ENCODE measurements at regions not wholly inside any gene's neighbourhood (a gene's known extent, or its start where the extent isn't known, plus 50 kb on each side); places are given as distances from the start of the nearest gene placed in this dataset.

- no peak for DNase-seq (ENCODE audit: low read depth in 2 of 2)
Measured at GRCh38 chr3:178244733-178245709, 291.2 kb upstream of the KCNMB2 start.

DNA sequence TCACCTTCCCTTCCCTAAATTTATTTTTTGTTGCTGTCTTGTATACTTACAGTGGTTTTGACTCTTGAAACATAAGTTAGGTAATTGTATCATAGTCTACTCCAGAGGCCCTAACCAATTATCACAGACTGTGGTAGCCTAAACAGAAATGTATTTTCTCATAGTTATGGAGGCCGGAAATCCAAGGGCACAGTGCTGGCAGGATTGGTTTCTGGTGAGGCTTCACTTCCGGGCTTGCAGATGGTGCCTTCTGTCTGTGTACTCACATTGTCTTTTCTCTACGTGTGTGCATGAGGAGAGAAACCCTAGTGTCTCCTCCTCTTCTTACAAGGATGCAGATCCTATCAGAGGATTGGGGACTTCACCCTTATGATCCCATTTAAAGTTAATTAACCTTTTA is 290.2 kb upstream of the KCNMB2 start:
- DNase-seq (ENCODE audit: low read depth in 2 of 2): no peak

GRCh38 chr3:178255315-178255714 is 280.9 kb upstream of the KCNMB2 start:
- DNase-seq (ENCODE audit: low read depth in 2 of 2): peak; percentile 71 to 76

DNA sequence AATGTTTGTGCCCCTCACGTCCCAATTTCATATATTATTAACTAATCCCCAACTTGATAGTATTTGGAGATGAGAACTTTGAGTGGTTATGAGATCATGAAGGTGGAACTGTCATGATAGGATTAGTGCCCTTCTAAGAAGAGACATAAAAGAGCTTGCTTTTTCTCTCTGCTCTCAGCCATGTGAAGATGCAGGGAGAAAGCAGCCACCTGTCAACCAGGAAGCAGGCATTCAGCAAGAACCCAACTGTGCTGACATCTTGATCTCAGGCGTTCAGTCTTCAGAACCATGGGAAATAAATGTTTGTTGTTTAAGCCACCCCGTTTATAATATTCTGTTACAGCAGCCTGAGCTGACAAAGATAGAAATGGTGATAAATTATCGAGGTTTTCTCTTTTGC is 278.7 kb upstream of the KCNMB2 start:
- no peak for DNase-seq (ENCODE audit: low read depth in 2 of 2)

DNA sequence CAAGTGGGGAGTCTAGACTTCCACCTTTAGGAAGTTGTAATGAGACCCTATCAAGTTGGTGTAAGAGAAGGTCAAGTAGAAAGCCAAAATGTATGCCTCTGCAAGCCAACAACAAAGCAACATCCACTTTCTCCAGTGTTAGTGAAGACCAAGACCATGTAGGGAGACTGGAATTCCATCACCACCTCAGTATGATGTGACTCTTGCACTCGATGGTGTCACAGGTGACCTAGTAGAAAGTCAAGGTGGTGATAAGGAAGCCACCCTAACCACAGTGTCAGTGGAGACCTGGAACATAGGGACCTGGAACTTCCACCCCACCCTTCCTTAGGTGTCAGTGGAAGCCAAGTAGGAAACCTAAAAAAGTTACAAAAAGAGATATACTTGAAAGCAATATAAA is 278.1 kb upstream of the KCNMB2 start:
- DNase-seq (ENCODE audit: low read depth in 2 of 2): no peak

DNA sequence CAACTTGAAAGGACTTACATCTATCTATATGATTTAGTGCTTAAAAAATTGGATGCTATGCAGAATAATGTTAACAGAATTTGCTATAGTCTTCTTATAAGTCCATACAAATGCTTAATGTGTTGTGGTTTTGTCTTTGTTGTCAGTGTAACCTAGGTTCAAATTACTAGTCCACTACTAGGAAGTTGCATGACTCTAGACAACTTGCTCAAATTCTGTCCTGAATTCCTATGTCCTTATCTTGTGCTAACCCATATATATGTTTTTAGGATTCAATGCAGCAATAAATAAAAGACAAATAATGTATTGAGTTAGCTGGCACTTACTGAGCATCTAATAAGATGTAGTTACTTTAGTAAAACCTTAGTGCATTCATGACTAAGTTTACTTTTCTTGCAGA is 276.5 kb upstream of the KCNMB2 start:
- no peak for DNase-seq (ENCODE audit: low read depth in 2 of 2)

DNA sequence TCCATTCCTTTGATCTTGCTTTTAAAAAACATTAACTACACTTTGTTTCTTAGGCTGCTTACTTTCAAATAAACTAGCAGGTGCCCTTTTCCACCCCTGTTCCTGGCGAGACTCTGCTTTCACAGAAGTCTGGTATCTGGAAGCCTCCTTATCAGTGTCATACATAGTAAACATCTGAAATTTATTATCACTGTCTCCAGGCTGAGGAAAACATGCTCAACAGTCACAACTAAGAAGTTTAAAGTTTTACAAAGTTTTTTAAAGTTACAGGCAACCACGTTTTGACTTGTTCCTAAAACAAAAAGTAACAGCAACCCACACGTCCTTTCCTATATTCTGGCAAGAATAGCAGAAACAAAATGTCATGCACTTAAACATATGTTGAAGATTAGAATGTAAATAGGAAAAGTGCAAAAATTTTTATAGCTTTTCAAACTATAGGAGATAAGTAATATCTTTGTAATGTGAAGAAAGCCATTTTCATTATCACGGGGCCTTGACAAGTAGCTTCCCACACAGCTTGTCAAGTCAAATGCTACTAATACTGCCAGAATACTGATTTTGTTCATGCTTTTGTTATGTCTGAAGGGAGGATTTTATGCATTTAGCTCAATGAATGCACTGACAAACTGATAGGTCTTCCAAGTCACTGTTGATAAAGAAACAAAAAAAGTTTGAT is 275.2 kb upstream of the KCNMB2 start:
- no peak for DNase-seq (ENCODE audit: low read depth in 2 of 2)

- DNase-seq (ENCODE audit: low read depth in 2 of 2): no peak
Measured at GRCh38 chr3:178263236-178263916, 272.9 kb upstream of the KCNMB2 start.

DNA sequence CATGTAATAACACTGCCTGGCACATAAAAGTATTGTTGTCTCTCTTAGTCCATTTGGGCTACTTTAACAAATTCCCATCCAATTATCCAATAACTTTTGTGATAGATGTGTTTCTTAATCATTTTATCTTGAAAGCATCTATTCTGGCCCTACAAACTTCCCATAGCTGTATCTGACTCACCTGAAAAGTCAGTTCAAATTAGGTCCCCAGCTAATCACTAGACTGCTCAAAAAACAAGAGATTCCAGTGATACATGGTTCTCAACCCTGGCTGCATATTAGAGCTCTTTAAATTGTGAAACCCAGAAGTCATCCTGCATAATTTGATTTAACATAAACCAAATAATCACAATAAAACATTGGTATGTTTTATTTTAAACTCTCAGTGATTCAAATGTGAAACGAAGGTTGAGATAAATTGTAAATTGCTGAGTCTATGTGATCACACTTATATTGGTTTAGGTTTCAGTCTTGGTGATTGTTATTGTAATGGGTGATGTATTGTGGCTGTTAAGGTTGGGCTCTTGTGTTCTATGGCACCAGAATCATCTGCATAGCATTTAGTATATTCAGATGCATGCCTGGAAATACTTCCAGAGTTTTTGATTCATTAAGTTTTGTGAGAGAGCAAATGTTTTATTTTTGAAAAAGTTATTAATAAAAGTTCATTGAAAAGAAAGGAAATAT is 268.9 kb upstream of the KCNMB2 start:
- no peak for DNase-seq (ENCODE audit: low read depth in 2 of 2)

- no peak for DNase-seq (ENCODE audit: low read depth in 2 of 2)
Measured at GRCh38 chr3:178270838-178271237, 265.4 kb upstream of the KCNMB2 start.

DNA sequence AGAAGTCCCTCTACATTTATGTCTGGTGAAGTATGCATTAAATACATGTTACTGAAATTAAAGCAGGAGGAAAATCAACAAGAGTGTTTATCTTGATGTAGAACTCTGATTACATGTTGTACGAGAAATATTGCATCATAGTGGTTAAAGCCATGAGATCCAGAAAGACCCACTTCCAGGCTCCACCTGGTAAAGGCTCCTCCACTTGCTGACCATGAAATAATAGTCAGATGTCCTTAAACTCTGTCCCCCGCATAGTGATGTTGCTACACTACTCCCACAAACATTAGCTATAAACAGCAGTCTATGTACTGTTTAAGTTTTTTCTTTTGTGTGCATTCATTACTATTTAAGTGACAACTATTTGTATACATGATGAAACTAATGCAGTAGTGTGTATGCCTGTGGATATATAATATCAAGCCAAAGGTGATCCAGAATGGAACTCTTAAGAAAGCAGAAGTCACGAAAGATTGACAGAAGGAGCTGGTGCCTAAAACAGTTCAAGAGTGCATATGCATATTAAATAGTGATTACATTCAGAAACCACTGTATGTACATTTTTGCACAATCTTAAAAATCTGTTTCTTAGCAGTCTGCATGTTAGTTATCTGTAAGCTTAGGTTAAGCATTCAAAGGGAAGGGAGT is 264.4 kb upstream of the KCNMB2 start:
- DNase-seq (ENCODE audit: low read depth in 2 of 2): no peak

- no peak for DNase-seq (ENCODE audit: low read depth in 2 of 2)
Measured at GRCh38 chr3:178272841-178273240, 263.4 kb upstream of the KCNMB2 start.

DNA sequence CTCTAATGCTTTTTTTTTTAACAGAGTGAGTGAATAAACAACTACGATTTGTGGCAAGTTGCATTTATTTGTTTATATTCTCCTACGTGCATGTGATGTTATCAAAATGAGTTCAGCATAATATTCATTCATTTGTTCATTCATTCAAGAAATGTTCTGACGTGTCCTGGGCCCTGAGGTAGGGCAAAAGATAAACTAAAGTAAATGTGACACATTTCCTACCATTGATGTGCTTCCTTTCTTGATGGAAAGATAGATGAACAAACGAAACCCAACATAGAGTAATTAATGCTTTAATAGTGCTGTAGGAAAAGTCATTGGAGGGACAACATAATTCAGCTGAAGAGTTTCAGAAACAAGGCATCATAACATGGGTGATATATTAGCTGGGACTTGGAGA is 261.5 kb upstream of the KCNMB2 start:
- DNase-seq (ENCODE audit: low read depth in 2 of 2): no peak

DNA sequence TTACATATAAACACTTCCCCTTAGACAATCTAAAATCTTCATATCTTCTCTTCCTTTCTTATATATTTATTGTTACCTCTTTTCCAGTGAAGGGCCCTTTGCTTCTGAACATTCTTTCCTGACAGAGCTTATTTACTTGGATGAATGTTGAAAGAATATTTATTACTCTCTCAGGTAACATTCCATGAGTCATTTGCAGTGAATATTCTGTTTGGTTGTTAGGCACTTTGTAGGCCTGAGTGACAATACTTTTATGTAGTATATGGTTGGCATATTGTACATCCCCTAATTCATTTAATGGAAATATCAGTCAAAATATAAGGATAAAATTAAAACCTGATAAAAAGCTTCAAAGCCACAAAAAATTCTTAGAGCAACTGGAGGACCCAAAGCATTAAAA is 260.9 kb upstream of the KCNMB2 start:
- DNase-seq (ENCODE audit: low read depth in 2 of 2): no peak

DNA sequence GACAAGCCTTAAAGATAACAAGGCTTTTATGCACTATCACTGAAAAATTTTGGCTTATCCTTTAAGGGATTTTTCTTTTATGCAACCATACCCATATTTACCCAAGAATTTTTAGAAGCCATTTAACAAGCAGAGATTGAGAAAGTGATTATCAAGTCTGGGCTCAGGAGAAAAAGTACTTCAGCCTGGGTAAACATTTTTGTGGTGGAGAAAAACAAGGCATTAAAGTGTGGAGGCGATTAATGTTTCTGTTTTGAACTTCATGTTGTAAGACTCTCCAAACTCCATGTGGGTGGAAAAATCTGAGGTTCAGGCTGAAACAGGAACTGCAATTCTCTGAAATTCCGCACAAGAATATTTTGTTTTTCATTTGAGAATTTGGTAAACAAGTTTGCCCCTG is 260.4 kb upstream of the KCNMB2 start:
- DNase-seq (ENCODE audit: low read depth in 2 of 2): no peak

DNA sequence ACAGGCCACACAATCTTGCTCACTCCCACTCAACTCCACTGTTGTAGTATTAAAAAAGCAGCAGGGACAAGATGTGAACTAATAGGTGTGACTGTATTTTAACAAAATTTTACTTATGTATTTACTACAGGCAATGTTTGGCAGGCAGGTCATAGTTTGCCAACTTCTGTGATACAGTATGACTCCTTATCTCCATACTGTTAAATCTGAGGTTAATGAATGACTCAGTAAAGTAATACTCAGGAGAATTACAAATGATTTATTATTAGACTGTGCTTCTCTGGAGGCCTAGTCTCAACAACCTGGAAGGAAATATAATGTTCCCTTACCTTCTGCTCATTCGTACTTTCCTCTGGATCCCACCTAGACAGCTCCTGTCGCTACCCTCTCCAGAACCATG is 258.6 kb upstream of the KCNMB2 start:
- no peak for DNase-seq (ENCODE audit: low read depth in 2 of 2)

DNA sequence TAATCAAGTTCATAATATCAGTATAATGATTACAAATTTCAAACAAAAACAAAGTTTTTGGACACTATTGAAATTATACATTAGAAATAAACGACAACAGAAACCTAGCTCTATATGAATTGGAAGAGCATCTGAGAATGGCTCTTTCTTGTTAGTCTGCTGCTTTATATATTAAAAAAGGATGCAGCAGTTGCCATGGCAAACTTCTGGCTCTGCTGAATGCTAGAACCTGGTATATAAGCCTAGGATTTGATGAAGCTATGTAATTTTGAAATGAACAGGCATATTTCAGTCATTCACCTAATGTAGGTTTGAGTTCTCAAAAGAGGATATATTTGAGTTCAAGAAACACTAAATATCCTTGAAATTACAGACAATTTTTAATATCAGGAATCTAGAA is 252.7 kb upstream of the KCNMB2 start:
- no peak for DNase-seq (ENCODE audit: low read depth in 2 of 2)

- DNase-seq (ENCODE audit: low read depth in 2 of 2): no peak
Measured at GRCh38 chr3:178284181-178284580, 252.1 kb upstream of the KCNMB2 start.

DNA sequence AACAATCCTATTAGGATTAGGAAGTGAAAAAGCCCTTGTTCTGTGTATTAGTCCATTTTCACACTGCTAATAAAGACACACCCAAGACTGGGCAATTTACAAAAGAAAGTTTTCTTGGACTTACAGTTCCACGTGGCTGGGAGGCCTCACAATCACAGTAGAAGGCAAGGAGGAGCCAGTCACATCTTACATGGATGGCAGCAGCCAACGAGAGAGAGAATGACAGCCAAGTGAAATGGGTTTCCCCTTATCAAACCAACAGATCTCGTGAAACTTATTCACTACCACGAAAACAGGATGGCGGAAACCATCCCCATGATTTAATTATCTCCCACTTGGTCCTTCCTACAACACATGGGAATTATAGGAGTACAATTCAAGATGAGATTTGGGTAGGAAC is 248.2 kb upstream of the KCNMB2 start:
- DNase-seq (ENCODE audit: low read depth in 2 of 2): no peak

- DNase-seq (ENCODE audit: low read depth in 2 of 2): no peak
Measured at GRCh38 chr3:178289544-178290160, 246.6 kb upstream of the KCNMB2 start.

Measured in fibroblast of skin of left quadriceps (primary cell).